GM03348 (cell line): ENCODE measurements at regions not wholly inside any gene's neighbourhood (a gene's known extent, or its start where the extent isn't known, plus 50 kb on each side); places are given as distances from the start of the nearest gene placed in this dataset.
"Not testable (repeated sequence)": the region's sequence is repeated elsewhere in the genome, so short reads cannot be mapped to it uniquely, and the experiment has no call there.

Experiments
- DNase-seq: peaks from one replicate; pipeline ENCODE4 v3.0.0; 2012; ENCODE audit warnings: low spot score

DNA sequence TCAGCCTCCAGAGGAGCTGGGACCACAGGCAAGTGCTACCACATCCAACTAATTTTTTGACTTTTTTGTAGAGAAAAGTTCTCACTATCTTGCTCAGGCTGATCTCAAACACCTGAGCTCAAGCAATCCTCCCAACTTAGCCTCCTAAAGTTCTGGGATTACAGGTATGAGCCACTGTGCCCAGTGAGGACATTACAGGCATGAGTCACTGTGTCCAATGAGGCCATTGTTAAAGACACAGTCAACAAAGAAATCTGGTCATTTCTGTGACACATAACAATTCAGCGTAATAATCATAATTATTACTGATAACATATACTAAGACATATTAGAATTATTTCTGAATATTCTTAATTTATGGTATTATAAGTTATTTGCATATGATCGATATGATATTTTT, 463.4 kb upstream of the NDN start:
- no peak for DNase-seq

DNA sequence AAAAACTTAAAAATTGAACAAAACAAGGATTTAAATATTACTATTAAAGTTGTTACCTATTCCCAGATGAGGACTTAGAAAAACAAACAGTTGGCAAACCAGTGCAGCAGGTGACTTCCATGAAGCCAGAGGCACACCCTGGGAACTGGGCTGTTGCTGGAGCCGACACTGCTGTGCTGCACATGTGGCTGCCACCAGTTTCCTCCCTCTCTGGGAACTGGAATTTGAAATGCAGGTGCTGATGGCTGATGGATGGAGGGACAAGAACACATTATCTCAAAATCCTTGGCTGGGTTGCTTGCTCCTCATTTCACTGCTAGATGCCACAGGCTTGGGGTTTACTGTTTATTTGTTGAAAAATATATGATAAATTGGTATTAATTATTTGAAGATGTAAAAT, 471.2 kb upstream of the NDN start:
- not testable (repeated sequence) for DNase-seq

- DNase-seq, result not testable (repeated sequence)
Observed at GRCh38 chr15:24165512-24165911, 478.4 kb upstream of the NDN start.

DNA sequence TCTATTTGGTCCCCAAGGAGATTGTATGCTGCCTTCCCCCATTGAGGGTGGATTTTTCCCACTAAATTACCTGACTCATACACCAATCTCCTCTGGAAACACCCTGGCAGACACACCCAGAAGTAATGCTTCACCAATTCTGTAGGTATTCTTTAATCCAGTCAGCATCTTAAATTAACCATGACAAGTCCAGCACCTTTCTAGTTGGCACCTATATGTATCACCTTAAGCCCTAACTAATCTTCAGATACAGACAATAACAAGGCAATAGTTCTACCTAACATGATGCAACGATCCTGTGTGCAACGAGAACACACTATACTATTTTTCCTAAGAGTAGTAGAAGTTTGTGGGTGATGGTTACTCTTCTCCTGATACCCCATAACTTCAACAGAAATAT, 473.3 kb upstream of the NPAP1 start:
- DNase-seq, result not testable (repeated sequence)

- not testable (repeated sequence) for DNase-seq
Observed at GRCh38 chr15:24211742-24212476, 463.7 kb upstream of the NPAP1 start.

- no peak for DNase-seq
Observed at GRCh38 chr15:24223739-24224138, 451.8 kb upstream of the NPAP1 start.

DNA sequence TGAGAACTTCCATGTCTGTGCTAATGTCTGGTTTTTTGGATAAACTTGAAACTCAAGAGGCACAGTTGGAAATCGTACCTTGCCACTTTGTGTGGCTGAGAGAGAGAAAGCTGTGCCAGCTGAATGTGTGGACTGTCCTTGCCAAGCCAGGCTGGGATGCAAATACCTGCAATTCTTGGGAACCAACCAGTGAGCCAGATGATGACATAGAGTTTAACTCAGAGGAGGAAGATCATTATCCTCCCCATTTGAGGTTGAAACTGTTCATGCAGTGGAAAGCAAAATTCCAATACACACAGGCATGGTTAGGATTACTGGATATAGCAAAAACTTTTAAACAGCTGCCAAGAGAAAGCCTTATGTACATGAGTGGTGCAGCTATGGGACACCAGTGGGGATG, 451.4 kb upstream of the NPAP1 start:
- DNase-seq, result no peak

- DNase-seq, result not testable (repeated sequence)
Observed at GRCh38 chr15:24228922-24229321, 446.7 kb upstream of the NPAP1 start.

- not testable (repeated sequence) for DNase-seq
Observed at GRCh38 chr15:24233134-24233533, 442.4 kb upstream of the NPAP1 start.

- not testable (repeated sequence) for DNase-seq
Observed at GRCh38 chr15:24240580-24240979, 435.0 kb upstream of the NPAP1 start.

DNA sequence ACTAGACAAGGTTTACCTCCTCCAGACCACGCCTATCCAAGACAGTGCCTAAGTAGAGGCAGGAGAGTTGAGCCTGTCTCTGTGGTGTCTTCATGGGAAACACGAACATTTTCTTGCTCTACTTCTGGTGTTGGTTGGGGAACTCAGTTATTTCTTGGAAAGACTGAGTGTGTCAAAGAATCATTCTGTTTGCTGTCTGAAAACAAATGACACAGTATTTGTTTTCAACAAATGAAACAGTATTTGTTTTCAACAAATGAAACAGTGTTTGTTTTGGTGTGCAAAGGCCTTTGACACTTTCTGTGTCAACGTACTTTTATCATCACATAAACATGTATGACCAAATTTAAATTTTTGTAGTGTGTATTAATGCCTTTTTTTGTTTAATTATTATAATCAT, 416.5 kb upstream of the NPAP1 start:
- not testable (repeated sequence) for DNase-seq

DNA sequence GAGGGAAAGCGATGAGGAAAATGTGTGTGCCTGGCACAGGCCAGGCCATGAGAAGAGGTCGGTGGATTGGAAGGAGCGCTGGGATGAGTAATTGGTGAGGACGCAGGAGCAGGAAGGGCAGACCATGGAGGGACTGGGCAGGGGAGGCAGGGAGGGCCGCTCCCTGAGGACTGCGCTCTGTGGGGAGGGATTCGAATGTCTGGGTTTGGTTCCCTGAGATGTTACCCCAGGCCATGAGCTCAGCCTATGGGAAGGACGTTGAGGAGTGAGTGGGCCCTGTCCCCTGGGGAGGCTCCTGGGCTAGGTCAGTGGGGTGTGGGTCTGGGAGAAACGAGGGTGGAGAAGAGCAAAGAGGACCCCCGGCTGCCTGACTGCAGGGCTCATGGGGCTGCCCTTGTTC, 415.2 kb upstream of the NPAP1 start:
- not testable (repeated sequence) for DNase-seq

DNA sequence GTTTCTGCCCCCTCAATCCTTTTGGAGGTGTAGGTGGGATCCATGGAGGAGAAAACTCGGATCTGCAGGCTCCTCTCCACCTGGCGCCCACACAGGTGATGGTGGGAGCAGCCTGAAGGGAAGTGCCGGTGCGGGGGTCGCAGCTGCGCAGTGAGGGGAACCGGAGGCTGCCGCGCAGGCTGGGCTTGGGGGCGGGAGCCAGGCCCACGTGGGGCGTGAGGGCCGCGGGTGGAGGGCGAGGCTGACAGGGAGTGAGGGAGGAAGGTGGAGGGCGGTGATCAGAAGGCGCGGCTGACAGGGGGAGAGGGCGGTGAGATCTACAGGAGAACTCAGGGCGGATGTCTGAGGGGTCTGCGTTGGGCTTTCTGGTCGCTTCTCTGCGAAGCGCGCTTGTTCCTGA, 414.7 kb upstream of the NPAP1 start:
- not testable (repeated sequence) for DNase-seq

- DNase-seq, result not testable (repeated sequence)
Observed at GRCh38 chr15:24268536-24269165, 406.9 kb upstream of the NPAP1 start.

DNA sequence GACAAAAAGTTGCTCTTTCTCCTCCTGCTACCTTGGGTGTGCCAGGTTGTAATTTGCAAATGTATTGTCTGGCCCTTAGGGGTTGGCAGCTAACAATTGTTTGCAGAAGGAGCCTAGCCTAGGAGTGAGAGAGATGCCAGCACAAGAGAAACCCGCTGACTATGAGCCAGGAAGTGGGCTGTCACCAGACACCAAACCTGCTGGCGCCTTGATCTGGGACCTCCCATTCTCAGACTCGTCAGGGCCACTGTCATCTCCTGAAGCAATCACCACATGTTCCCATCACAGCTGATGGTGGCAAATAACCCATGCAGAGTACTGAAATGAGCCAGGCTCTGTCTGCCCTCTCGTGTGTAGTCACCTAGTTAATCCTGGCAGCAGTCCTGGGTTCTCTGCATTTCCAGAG, 406.4 kb upstream of the NPAP1 start:
- DNase-seq, result no peak

- DNase-seq, result no peak
Observed at GRCh38 chr15:24269923-24270322, 405.7 kb upstream of the NPAP1 start.

- DNase-seq, result not testable (repeated sequence)
Observed at GRCh38 chr15:24271496-24272244, 403.9 kb upstream of the NPAP1 start.

- DNase-seq, result no peak
Observed at GRCh38 chr15:24292837-24293236, 382.7 kb upstream of the NPAP1 start.

GRCh38 chr15:24300804-24301368, 374.7 kb upstream of the NPAP1 start:
- not testable (repeated sequence) for DNase-seq

DNA sequence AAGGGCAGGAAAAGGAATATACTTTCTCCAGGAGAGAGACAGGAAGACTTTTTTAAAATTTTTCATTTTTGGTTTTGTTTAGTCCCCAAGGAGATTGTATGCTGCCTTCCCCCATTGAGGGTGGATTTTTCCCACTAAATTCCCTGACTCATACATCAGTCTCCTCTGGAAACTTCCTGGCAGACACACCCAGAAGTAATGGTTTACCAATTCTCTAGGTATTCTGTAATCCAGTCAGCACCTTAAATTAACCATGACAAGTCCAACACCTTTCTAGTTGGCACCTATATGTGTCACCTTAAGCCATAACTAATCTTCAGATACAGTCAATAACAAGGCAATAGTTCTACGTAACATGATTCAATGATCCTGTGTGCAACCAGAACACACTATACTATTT, 373.6 kb upstream of the NPAP1 start:
- DNase-seq, result not testable (repeated sequence)

DNA sequence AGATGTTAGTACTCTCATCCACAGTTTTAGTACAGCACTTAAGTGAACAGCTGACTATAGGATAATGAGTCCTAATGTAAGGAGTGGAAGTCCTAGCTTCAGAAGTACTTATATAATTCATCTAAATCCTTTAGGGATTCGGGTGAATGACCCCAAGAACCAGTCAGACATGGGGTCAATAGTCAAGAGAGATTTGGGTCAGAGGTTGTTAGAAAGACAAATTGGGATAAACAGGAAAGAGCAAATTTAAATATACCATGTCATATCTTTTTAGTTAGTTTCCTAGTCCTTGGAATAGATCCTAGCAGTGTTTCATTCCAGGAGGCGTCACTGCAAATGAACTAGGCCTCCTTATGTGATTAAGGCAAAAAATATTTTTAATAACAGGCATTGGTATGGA, 370.8 kb upstream of the NPAP1 start:
- not testable (repeated sequence) for DNase-seq

DNA sequence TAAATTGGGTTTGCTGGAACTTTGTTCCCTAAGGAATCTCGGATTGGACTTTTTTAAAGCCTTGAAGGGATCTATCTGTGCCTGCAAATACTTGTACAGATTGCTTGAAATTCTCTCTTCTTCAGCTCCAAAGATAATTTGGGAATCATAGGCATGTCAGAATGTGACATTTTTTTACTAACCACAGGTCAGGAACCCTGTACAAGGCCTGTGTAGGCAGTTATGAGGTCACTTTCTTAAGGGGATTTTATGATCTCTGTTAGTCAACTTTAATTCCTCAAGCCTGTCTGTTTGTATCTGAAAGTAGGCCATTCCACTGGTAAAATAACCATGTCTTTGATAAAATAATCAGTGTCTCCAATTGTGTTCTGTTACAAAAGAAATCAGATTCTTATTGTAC, 369.9 kb upstream of the NPAP1 start:
- DNase-seq, result not testable (repeated sequence)

DNA sequence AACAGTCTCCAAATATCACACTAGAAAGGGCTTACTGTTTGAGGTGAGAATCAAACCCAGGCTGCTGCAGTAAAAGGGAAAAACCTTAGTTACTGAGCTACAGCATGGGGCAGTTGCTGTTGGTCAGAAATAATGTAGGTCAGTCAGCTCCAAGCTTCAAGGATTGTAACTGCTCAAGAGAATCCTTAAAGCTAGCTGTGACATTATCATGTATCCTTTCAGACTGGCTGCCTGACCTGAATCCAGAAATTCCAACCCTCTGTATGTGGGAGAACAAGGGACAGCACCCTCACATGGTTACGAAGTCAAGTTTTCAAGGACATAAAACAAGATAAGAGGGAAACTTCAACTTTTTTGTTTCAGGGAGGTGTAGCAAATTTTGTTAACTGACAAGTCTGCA, 365.9 kb upstream of the NPAP1 start:
- DNase-seq, result not testable (repeated sequence)
